ENCODE measurements at regions not wholly inside any gene's neighbourhood (a gene's known extent, or its start where the extent isn't known, plus 50 kb on each side); places are given as distances from the start of the nearest gene placed in this dataset.
"Not testable (repeated sequence)": the region's sequence is repeated elsewhere in the genome, so short reads cannot be mapped to it uniquely, and the experiment has no call there.

- Mint-ChIP-seq H3K27me3 (peaks cover 9% of the 10 kb centered on the region), H3K4me1 (no peaks in the 10 kb centered on the region), H3K36me3 (ENCODE audit: low read depth) (no peaks in the 10 kb centered on the region), H3K4me3 (no peak overlapping the region), H3K9me3 (ENCODE audit: low read depth) (peaks cover 2% of the 10 kb centered on the region), H3K27ac (no peak overlapping the region)
- ChIA-PET POLR2A (no interaction called here), CTCF (interaction anchor here (1.0 kb wide), 1 partner anchor 17 kb away, joined by 3 read pairs; no protein-coding TSS in a partner anchor)
- intact Hi-C loops (cut with DNase I, micrococcal nuclease) = no loop called here
- ATAC-seq (no peak), DNase-seq (no peak)
These were observed 151.0 kb upstream of the RXFP2 start for GRCh38 chr13:31588316-31588715.

GRCh38 chr13:31588893-31589292 lies 150.4 kb upstream of the RXFP2 start:
- no peak for ATAC-seq
- no peak for DNase-seq
- Mint-ChIP-seq H3K27ac (no peak overlapping the region), H3K36me3 (ENCODE audit: low read depth) (no peaks in the 10 kb centered on the region), H3K9me3 (ENCODE audit: low read depth) (peaks cover 2% of the 10 kb centered on the region), H3K4me3 (no peak overlapping the region), H3K4me1 (no peaks in the 10 kb centered on the region), H3K27me3 (peaks cover 9% of the 10 kb centered on the region)
- intact Hi-C loops (cut with DNase I, micrococcal nuclease) = no loop called here
- ChIA-PET CTCF (no interaction called here), POLR2A (no interaction called here)

- H3K4me1 Mint-ChIP-seq = no peaks in the 10 kb centered on the region
- no peak for DNase-seq
- no peaks in the 10 kb centered on the region for H3K9me3 Mint-ChIP-seq (ENCODE audit: low read depth)
- ATAC-seq = no peak
- POLR2A ChIA-PET = no interaction called here
- H3K27me3 Mint-ChIP-seq = peaks cover 6% of the 10 kb centered on the region
- H3K4me3 Mint-ChIP-seq = no peak overlapping the region
- CTCF ChIA-PET = interaction anchor here (0.6 kb wide), 1 partner anchor 108 kb away, joined by 3 read pairs; no protein-coding TSS in a partner anchor
- H3K36me3 Mint-ChIP-seq (ENCODE audit: low read depth) = no peaks in the 10 kb centered on the region
- intact Hi-C loops (cut with DNase I, micrococcal nuclease) = no loop called here
- H3K27ac Mint-ChIP-seq = no peak overlapping the region
These were observed 147.6 kb upstream of the RXFP2 start for GRCh38 chr13:31591642-31592233.

- ChIA-PET POLR2A (no interaction called here), CTCF (no interaction called here)
- H3K4me3 Mint-ChIP-seq = no peak overlapping the region
- intact Hi-C loops (cut with DNase I, micrococcal nuclease) = no loop called here
- no peak for DNase-seq
- H3K36me3 Mint-ChIP-seq (ENCODE audit: low read depth) = no peaks in the 10 kb centered on the region
- no peak for ATAC-seq
- H3K9me3 Mint-ChIP-seq (ENCODE audit: low read depth) = no peaks in the 10 kb centered on the region
- no peak overlapping the region for H3K27ac Mint-ChIP-seq
- no peaks in the 10 kb centered on the region for H3K4me1 Mint-ChIP-seq
- H3K27me3 Mint-ChIP-seq = peaks cover 6% of the 10 kb centered on the region
These were observed 145.3 kb upstream of the RXFP2 start for GRCh38 chr13:31594056-31594455.

GRCh38 chr13:31595563-31595962 lies 143.8 kb upstream of the RXFP2 start:
- no peak for ATAC-seq
- CTCF ChIA-PET = no interaction called here
- Mint-ChIP-seq H3K27me3 (peaks cover 6% of the 10 kb centered on the region), H3K4me1 (no peaks in the 10 kb centered on the region), H3K27ac (no peak overlapping the region), H3K36me3 (ENCODE audit: low read depth) (no peaks in the 10 kb centered on the region), H3K4me3 (no peak overlapping the region), H3K9me3 (ENCODE audit: low read depth) (no peaks in the 10 kb centered on the region)
- intact Hi-C loops (cut with DNase I, micrococcal nuclease) = no loop called here
- DNase-seq = no peak
- POLR2A ChIA-PET = no interaction called here

- Mint-ChIP-seq H3K27me3 (peaks cover 2% of the 10 kb centered on the region), H3K4me1 (no peaks in the 10 kb centered on the region)
- intact Hi-C loops (cut with DNase I, micrococcal nuclease) = no loop called here
These were observed 140.3 kb upstream of the RXFP2 start for GRCh38 chr13:31598990-31599389.

GRCh38 chr13:31605076-31605860 lies 134.1 kb upstream of the RXFP2 start:
- CTCF ChIA-PET = interaction anchor here (1.1 kb wide), 1 partner anchor 17 kb away, joined by 3 read pairs; no protein-coding TSS in a partner anchor

More at GRCh38 chr13:31598990-31599389, 140.3 kb upstream of the RXFP2 start:
- Mint-ChIP-seq H3K9me3 (ENCODE audit: low read depth) (no peaks in the 10 kb centered on the region), H3K36me3 (ENCODE audit: low read depth) (no peaks in the 10 kb centered on the region), H3K27ac (no peak overlapping the region), H3K4me3 (no peak overlapping the region)
- ATAC-seq = no peak
- ChIA-PET POLR2A (no interaction called here), CTCF (interaction anchor here (0.5 kb wide), 1 partner anchor 77 kb away, joined by 3 read pairs; no protein-coding TSS in a partner anchor)
- DNase-seq = no peak

GRCh38 chr13:31607531-31607930 lies 131.8 kb upstream of the RXFP2 start:
- H3K27me3 Mint-ChIP-seq = not testable (repeated sequence)

More at GRCh38 chr13:31605076-31605860, 134.1 kb upstream of the RXFP2 start:
- H3K36me3 Mint-ChIP-seq (ENCODE audit: low read depth) = no peaks in the 10 kb centered on the region
- no peaks in the 10 kb centered on the region for H3K9me3 Mint-ChIP-seq (ENCODE audit: low read depth)
- H3K27ac Mint-ChIP-seq = no peak overlapping the region
- DNase-seq (no peak), ATAC-seq (no peak)
- H3K4me1 Mint-ChIP-seq = no peaks in the 10 kb centered on the region
- intact Hi-C loops (cut with DNase I, micrococcal nuclease) = no loop called here
- H3K4me3 Mint-ChIP-seq = no peak overlapping the region
- H3K27me3 Mint-ChIP-seq = no peaks in the 10 kb centered on the region
- POLR2A ChIA-PET = interaction anchor here (0.5 kb wide), 1 partner anchor 371 kb away, joined by 3 read pairs; no protein-coding TSS in a partner anchor

GRCh38 chr13:31608780-31609179 lies 130.5 kb upstream of the RXFP2 start:
- H3K4me1 Mint-ChIP-seq; H3K4me3 Mint-ChIP-seq; H3K9me3 Mint-ChIP-seq (ENCODE audit: low read depth); POLR2A ChIA-PET; CTCF ChIA-PET; ATAC-seq; intact Hi-C loops (cut with DNase I, micrococcal nuclease); H3K36me3 Mint-ChIP-seq (ENCODE audit: low read depth); H3K27me3 Mint-ChIP-seq; H3K27ac Mint-ChIP-seq; DNase-seq: not testable (repeated sequence)

More at GRCh38 chr13:31607531-31607930, 131.8 kb upstream of the RXFP2 start:
- ATAC-seq; H3K27ac Mint-ChIP-seq; DNase-seq; H3K4me1 Mint-ChIP-seq; H3K36me3 Mint-ChIP-seq (ENCODE audit: low read depth); intact Hi-C loops (cut with DNase I, micrococcal nuclease); H3K9me3 Mint-ChIP-seq (ENCODE audit: low read depth); CTCF ChIA-PET; H3K4me3 Mint-ChIP-seq; POLR2A ChIA-PET: not testable (repeated sequence)

- ATAC-seq = no peak
- ChIA-PET POLR2A (no interaction called here), CTCF (no interaction called here)
- intact Hi-C loops (cut with DNase I, micrococcal nuclease) = no loop called here
- H3K4me1 Mint-ChIP-seq = no peaks in the 10 kb centered on the region
- H3K27me3 Mint-ChIP-seq = no peaks in the 10 kb centered on the region
- DNase-seq = no peak
- no peak overlapping the region for H3K4me3 Mint-ChIP-seq
- no peaks in the 10 kb centered on the region for H3K36me3 Mint-ChIP-seq (ENCODE audit: low read depth)
- H3K27ac Mint-ChIP-seq = no peak overlapping the region
- H3K9me3 Mint-ChIP-seq (ENCODE audit: low read depth) = peaks cover 2% of the 10 kb centered on the region
These were observed 128.9 kb upstream of the RXFP2 start for GRCh38 chr13:31610270-31610998.

GRCh38 chr13:31611214-31611613 lies 128.1 kb upstream of the RXFP2 start:
- H3K9me3 Mint-ChIP-seq (ENCODE audit: low read depth) = peaks cover 2% of the 10 kb centered on the region
- DNase-seq = no peak

GRCh38 chr13:31614073-31614472 lies 125.3 kb upstream of the RXFP2 start:
- ATAC-seq = no peak
- ChIA-PET CTCF (no interaction called here), POLR2A (no interaction called here)
- no peak for DNase-seq
- no peaks in the 10 kb centered on the region for H3K4me1 Mint-ChIP-seq
- H3K27ac Mint-ChIP-seq = no peak overlapping the region
- H3K36me3 Mint-ChIP-seq (ENCODE audit: low read depth) = no peaks in the 10 kb centered on the region
- H3K9me3 Mint-ChIP-seq (ENCODE audit: low read depth) = peaks cover 2% of the 10 kb centered on the region
- intact Hi-C loops (cut with DNase I, micrococcal nuclease) = no loop called here
- no peaks in the 10 kb centered on the region for H3K27me3 Mint-ChIP-seq
- no peak overlapping the region for H3K4me3 Mint-ChIP-seq

More at GRCh38 chr13:31611214-31611613, 128.1 kb upstream of the RXFP2 start:
- no peak for ATAC-seq
- no peak overlapping the region for H3K4me3 Mint-ChIP-seq
- H3K27me3 Mint-ChIP-seq = no peaks in the 10 kb centered on the region
- H3K27ac Mint-ChIP-seq = no peak overlapping the region
- ChIA-PET CTCF (no interaction called here), POLR2A (no interaction called here)
- no peaks in the 10 kb centered on the region for H3K4me1 Mint-ChIP-seq
- intact Hi-C loops (cut with DNase I, micrococcal nuclease) = no loop called here
- H3K36me3 Mint-ChIP-seq (ENCODE audit: low read depth) = no peaks in the 10 kb centered on the region

Measured in activated CD4-positive, alpha-beta T cell treated with anti-CD3 and anti-CD28 coated beads for 36 hours (primary cell).